Neural cell (in vitro differentiated cells): ENCODE measurements at regions not wholly inside any gene's neighbourhood (a gene's known extent, or its start where the extent isn't known, plus 50 kb on each side); places are given as distances from the start of the nearest gene placed in this dataset.

ENCODE experiments used
- EP300 ChIP-seq: fragments of 450-650 bp; conservative IDR thresholded peaks from 2 replicates; pipeline ENCODE4 v1.6.1; 2014; ENCODE audit warnings: antibody characterized with exemption, mild to moderate bottlenecking, moderate library complexity; ENCODE audit not compliant: poor library complexity, severe bottlenecking
- TF ChIP-seq, protein P1 (sequence below): fragments of 450-650 bp; IDR thresholded peaks from 2 replicates; pipeline ENCODE4 v1.5.1; 2014; ENCODE audit warnings: antibody characterized with exemption, mild to moderate bottlenecking, moderate library complexity; ENCODE audit not compliant: poor library complexity, severe bottlenecking

DNA sequence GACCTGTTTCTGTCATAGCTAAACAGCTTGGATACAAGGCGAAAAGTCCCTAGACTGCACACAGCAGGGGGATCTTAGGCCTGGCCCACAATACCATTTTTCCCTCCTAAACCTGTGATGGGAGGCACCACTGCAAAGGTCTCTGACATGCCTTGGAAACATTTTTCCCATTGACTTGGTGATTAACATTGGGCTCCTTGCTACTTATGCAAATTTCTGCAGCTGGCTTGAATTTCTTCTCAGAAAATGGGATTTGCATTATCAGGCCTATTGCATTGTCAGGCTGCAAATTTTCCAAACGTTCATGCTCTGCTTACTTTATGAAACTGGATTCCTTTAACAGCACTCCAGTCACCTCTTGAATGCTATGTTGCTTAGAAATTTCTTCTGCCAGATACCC lies 136.2 kb upstream of the TSHZ3 start:
- TF ChIP-seq, protein P1, sequence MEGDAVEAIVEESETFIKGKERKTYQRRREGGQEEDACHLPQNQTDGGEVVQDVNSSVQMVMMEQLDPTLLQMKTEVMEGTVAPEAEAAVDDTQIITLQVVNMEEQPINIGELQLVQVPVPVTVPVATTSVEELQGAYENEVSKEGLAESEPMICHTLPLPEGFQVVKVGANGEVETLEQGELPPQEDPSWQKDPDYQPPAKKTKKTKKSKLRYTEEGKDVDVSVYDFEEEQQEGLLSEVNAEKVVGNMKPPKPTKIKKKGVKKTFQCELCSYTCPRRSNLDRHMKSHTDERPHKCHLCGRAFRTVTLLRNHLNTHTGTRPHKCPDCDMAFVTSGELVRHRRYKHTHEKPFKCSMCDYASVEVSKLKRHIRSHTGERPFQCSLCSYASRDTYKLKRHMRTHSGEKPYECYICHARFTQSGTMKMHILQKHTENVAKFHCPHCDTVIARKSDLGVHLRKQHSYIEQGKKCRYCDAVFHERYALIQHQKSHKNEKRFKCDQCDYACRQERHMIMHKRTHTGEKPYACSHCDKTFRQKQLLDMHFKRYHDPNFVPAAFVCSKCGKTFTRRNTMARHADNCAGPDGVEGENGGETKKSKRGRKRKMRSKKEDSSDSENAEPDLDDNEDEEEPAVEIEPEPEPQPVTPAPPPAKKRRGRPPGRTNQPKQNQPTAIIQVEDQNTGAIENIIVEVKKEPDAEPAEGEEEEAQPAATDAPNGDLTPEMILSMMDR: no peak
- no peak for TF ChIP-seq EP300
